ENCODE measurements at regions not wholly inside any gene's neighbourhood (a gene's known extent, or its start where the extent isn't known, plus 50 kb on each side); places are given as distances from the start of the nearest gene placed in this dataset.

DNA sequence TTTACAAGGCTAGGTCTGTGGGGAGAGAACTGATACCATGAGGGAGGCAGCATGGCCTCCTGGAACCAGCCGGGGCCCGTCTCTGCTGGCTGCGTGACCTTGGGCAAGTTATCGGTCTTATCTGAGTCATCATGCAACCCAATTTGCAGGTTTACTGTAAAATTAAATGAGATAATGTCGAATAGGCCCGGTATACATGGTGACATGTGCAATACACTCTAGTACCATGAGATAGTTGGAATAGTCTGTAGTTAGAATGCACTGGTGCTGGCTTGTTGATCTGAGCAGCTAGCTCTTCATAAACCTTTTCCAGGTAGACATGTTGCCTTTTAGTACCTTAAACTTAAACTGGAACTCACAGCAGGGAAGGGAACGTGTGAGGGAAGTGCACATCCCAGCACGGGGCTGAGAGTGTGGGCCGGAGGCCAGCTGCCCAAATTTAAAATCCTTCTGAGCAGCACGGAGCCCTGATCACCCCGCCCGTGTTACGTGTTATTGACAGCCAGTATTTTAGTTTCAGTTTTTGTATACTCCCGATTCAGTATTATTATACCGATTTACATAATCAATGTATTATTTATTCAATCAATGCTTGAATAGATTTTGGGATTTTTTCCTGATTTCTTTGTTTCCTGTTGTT is 72.4 kb upstream of the HS6ST1 start:
- TF ChIP-seq, protein P1, sequence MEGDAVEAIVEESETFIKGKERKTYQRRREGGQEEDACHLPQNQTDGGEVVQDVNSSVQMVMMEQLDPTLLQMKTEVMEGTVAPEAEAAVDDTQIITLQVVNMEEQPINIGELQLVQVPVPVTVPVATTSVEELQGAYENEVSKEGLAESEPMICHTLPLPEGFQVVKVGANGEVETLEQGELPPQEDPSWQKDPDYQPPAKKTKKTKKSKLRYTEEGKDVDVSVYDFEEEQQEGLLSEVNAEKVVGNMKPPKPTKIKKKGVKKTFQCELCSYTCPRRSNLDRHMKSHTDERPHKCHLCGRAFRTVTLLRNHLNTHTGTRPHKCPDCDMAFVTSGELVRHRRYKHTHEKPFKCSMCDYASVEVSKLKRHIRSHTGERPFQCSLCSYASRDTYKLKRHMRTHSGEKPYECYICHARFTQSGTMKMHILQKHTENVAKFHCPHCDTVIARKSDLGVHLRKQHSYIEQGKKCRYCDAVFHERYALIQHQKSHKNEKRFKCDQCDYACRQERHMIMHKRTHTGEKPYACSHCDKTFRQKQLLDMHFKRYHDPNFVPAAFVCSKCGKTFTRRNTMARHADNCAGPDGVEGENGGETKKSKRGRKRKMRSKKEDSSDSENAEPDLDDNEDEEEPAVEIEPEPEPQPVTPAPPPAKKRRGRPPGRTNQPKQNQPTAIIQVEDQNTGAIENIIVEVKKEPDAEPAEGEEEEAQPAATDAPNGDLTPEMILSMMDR (IDR thresholded peaks at IDR 0.05), result no peak
- no peak overlapping the region for H3K4me3 ChIP-seq (ENCODE audit: low read depth in 1 of 2, low read length in 1 of 2)
- no peaks in the 10 kb centered on the region for H3K9me3 ChIP-seq
- no peaks in the 10 kb centered on the region for H3K4me1 ChIP-seq (ENCODE audit: control insufficient read depth in 1 of 2, insufficient read depth in 1 of 2, low read depth in 1 of 2, low read length in 1 of 2)
- H3K27me3 ChIP-seq, result no peaks in the 10 kb centered on the region
- no peak overlapping the region for H3K27ac ChIP-seq
- no peaks in the 10 kb centered on the region for H3K36me3 ChIP-seq

DNA sequence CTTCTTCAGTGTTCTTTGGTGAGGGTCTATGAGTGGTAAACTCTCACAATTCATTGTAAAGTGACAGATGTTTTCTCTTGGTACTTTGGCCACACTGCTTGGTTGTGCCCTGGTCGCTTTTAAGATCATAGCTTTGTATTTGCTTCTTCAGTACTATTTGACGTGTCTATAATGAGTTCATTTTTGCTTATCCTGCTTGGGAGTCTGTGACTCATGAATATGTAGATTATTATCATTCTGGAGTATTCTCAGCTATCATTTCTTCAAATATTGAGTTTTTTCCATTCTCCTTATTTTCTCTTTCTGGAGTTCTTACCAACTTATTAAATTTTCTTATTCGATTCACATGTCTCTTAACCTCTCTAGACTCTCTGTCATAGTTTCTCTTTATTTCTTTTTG is 73.0 kb upstream of the HS6ST1 start:
- Histone ChIP-seq H3K27me3 (no peaks in the 10 kb centered on the region), H3K27ac (no peak overlapping the region), H3K9me3 (no peaks in the 10 kb centered on the region), H3K4me3 (ENCODE audit: low read depth in 1 of 2, low read length in 1 of 2) (no peak overlapping the region), H3K36me3 (no peaks in the 10 kb centered on the region), H3K4me1 (ENCODE audit: control insufficient read depth in 1 of 2, insufficient read depth in 1 of 2, low read depth in 1 of 2, low read length in 1 of 2) (no peaks in the 10 kb centered on the region)
- TF ChIP-seq, protein P1 (IDR thresholded peaks at IDR 0.05), result no peak

DNA sequence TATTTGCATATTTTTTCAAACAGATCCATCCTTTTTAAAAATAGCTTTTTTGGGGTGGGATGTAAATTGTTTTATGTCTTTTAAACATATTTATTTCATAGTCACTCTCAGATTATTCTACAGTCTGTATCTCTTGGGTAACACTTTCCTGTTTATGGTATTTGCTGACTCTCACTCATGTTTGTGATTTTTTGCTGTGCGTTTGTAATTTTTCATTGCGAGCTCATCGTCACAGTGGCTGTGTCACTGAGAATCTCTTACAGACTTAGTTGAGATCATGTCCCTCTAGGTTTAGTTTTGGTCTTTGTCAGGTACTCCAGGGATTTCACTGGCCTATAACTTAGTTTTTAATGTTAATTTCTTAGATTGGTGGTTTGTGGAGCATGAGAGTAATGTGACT is 73.5 kb upstream of the HS6ST1 start:
- TF ChIP-seq, protein P1 (IDR thresholded peaks at IDR 0.05), result no peak
- Histone ChIP-seq H3K27me3 (no peaks in the 10 kb centered on the region), H3K4me1 (ENCODE audit: control insufficient read depth in 1 of 2, insufficient read depth in 1 of 2, low read depth in 1 of 2, low read length in 1 of 2) (no peaks in the 10 kb centered on the region), H3K36me3 (no peaks in the 10 kb centered on the region), H3K4me3 (ENCODE audit: low read depth in 1 of 2, low read length in 1 of 2) (no peak overlapping the region), H3K9me3 (no peaks in the 10 kb centered on the region), H3K27ac (no peak overlapping the region)

DNA sequence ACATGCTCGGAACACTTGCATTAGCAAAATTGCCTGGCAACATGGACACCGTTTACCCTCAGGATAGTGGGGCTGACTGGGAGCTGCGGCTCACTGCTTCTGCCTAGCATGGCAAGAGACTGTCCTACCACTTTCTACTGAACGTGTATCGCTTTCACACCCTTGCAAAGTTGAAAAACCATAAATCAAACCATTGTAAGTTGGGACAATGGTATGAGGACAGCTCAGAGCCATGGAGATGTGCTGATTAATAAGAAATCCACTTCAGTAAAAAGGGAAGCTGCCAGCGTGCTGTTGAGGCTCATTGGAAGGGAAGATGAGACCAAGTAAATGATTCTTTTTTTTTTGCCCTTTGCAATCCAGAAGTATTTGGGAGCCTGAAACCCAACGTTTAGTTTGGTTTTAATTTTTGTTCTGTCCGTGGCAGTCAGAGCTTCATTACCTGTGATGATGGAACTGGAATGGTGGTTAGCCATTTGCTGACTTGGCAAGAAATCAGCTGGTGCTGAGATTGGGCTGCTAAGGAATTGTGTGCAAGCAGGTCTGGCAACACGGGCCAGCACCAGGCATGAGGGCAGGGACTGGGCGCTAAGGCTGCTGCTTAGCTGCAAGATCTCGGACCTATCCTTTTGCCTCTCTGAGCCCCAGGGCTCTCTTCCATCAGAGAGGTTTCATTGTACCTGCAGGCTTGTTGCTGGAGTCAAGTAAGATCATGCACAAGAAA is 75.5 kb upstream of the HS6ST1 start:
- TF ChIP-seq, protein P1 (IDR thresholded peaks at IDR 0.05), result no peak
- Histone ChIP-seq H3K4me1 (ENCODE audit: control insufficient read depth in 1 of 2, insufficient read depth in 1 of 2, low read depth in 1 of 2, low read length in 1 of 2) (no peaks in the 10 kb centered on the region), H3K9me3 (no peaks in the 10 kb centered on the region), H3K27ac (no peak overlapping the region), H3K4me3 (ENCODE audit: low read depth in 1 of 2, low read length in 1 of 2) (no peak overlapping the region), H3K27me3 (no peaks in the 10 kb centered on the region), H3K36me3 (no peaks in the 10 kb centered on the region)

DNA sequence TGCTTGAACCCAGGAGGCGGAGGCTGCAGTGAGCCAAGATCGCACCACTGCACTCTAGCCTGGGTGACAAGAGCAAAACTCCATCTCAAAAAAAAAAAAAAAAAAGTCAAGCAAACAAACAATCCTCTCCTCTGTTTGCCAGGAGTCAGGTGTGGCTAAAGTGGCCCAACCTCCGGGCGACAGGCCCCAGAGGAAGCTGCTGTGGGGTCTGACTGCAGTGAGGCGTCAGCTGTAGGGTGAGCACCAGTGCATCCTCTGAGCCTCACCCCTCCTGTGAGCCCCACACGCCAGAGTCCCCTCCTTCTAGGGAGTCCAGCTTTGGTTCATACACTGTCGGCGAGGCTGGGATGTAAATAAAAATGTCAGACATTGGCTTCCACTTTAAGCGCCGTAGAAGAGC is 76.5 kb upstream of the HS6ST1 start:
- no peaks in the 10 kb centered on the region for H3K4me1 ChIP-seq (ENCODE audit: control insufficient read depth in 1 of 2, insufficient read depth in 1 of 2, low read depth in 1 of 2, low read length in 1 of 2)
- H3K27ac ChIP-seq, result no peak overlapping the region
- TF ChIP-seq, protein P1 (IDR thresholded peaks at IDR 0.05), result no peak
- H3K4me3 ChIP-seq (ENCODE audit: low read depth in 1 of 2, low read length in 1 of 2), result no peak overlapping the region
- H3K36me3 ChIP-seq, result no peaks in the 10 kb centered on the region
- no peaks in the 10 kb centered on the region for H3K27me3 ChIP-seq
- no peaks in the 10 kb centered on the region for H3K9me3 ChIP-seq
